Mesenchymal stem cell (in vitro differentiated cells and primary cell): ENCODE measurements at regions not wholly inside any gene's neighbourhood (a gene's known extent, or its start where the extent isn't known, plus 50 kb on each side); places are given as distances from the start of the nearest gene placed in this dataset.
A peak's percentile ranks its signal among the peaks of the same experiment; 100 is the strongest.

Source experiments
- DNase-seq: peaks from one replicate; pipeline ENCODE4 v3.0.0-alpha.2; 2013
- H2AFZ ChIP-seq: one replicate; pipeline ENCODE4 v1.6.1; 2013; ENCODE audit warnings: low read depth, mild to moderate bottlenecking, control low read depth, inconsistent platforms, low read length, moderate library complexity
- H2AK5ac ChIP-seq: 2 replicates; pipeline ENCODE4 v1.6.1; 2013; ENCODE audit warnings: low read length, moderate library complexity, mild to moderate bottlenecking, inconsistent platforms; ENCODE audit not compliant: severe bottlenecking
- H2BK120ac ChIP-seq: one replicate; pipeline ENCODE4 v1.6.1; 2013; ENCODE audit warnings: low read depth, mild to moderate bottlenecking, inconsistent platforms, low read length, moderate library complexity
- H2BK12ac ChIP-seq, 2 experiments: one replicate each; pipeline ENCODE4 v1.6.1; 2013; ENCODE audit warnings: inconsistent platforms in 2 of 2, low read length in 2 of 2, mild to moderate bottlenecking in 2 of 2, moderate library complexity in 2 of 2, control low read depth in 1 of 2
- H2BK15ac ChIP-seq: one replicate; pipeline ENCODE4 v1.6.1; 2013; ENCODE audit warnings: mild to moderate bottlenecking, low read depth, inconsistent platforms; ENCODE audit not compliant: poor library complexity, severe bottlenecking
- H2BK5ac ChIP-seq: 2 replicates; pipeline ENCODE4 v1.6.1; 2013; ENCODE audit warnings: low read depth, mild to moderate bottlenecking, low read length, control low read depth, inconsistent platforms; ENCODE audit not compliant: poor library complexity, severe bottlenecking
- H3K14ac ChIP-seq, 2 experiments: one replicate each; pipeline ENCODE4 v1.6.1; 2013; ENCODE audit warnings: inconsistent platforms in 2 of 2, low read length in 2 of 2, control low read depth in 1 of 2, mild to moderate bottlenecking in 1 of 2, moderate library complexity in 1 of 2
- H3K18ac ChIP-seq, 2 experiments: one replicate each; pipeline ENCODE4 v1.6.1; 2013; ENCODE audit warnings: inconsistent platforms in 2 of 2, low read length in 2 of 2, control low read depth in 1 of 2, low read depth in 1 of 2, mild to moderate bottlenecking in 1 of 2
- H3K23ac ChIP-seq, 2 experiments: one replicate each; pipeline ENCODE4 v1.6.1; 2013; ENCODE audit warnings: inconsistent platforms in 2 of 2, low read length in 2 of 2, mild to moderate bottlenecking in 2 of 2, moderate library complexity in 2 of 2, control low read depth in 1 of 2
- H3K27ac ChIP-seq: 2 replicates; pipeline ENCODE4 v1.5.1; 2013; ENCODE audit warnings: mild to moderate bottlenecking, moderate library complexity, low read length, control low read depth, inconsistent platforms; ENCODE audit not compliant: poor library complexity, severe bottlenecking
- H3K27me3 ChIP-seq, 2 experiments: 2 replicates each; pipeline versions ENCODE4 v1.6.1 to v1.7.0; 2013; ENCODE audit warnings: low read length in 2 of 2, mild to moderate bottlenecking in 2 of 2, moderate library complexity in 2 of 2, control low read depth in 1 of 2, inconsistent platforms in 1 of 2; ENCODE audit not compliant: control insufficient read depth in 1 of 2, insufficient read depth in 1 of 2
- H3K36me3 ChIP-seq, 2 experiments: 2 replicates each; pipeline versions ENCODE4 v1.6.1 to v1.7.0; 2013; ENCODE audit warnings: low read length in 2 of 2, control low read depth in 1 of 2, inconsistent platforms in 1 of 2, low read depth in 1 of 2, mild to moderate bottlenecking in 1 of 2; ENCODE audit not compliant: insufficient read depth in 2 of 2, control insufficient read depth in 1 of 2
- H3K4ac ChIP-seq, 2 experiments: one replicate each; pipeline ENCODE4 v1.6.1; 2013; ENCODE audit warnings: inconsistent platforms in 2 of 2, low read length in 2 of 2, mild to moderate bottlenecking in 2 of 2, moderate library complexity in 2 of 2, control low read depth in 1 of 2, low read depth in 1 of 2
- H3K4me1 ChIP-seq: 2 replicates; pipeline ENCODE4 v1.6.1; 2013; ENCODE audit warnings: low read depth, low read length, control low read depth; ENCODE audit not compliant: control insufficient read depth, insufficient read depth
- H3K4me2 ChIP-seq: 2 replicates; pipeline ENCODE4 v1.6.1; 2013; ENCODE audit warnings: low read length, mild to moderate bottlenecking, inconsistent platforms; ENCODE audit not compliant: poor library complexity, severe bottlenecking
- H3K4me3 ChIP-seq, 2 experiments: 2 replicates each; pipeline versions ENCODE4 v1.5.1 to v1.7.0; 2013; ENCODE audit warnings: low read length in 2 of 2, mild to moderate bottlenecking in 2 of 2, control low read depth in 1 of 2, low read depth in 1 of 2; ENCODE audit not compliant: insufficient read depth in 1 of 2
- H3K79me1 ChIP-seq: replicated peaks from 2 replicates; pipeline ENCODE4 v1.6.1; 2013; ENCODE audit warnings: mild to moderate bottlenecking, control low read depth, low read length, inconsistent platforms; ENCODE audit not compliant: poor library complexity, severe bottlenecking
- H3K9ac ChIP-seq: 2 replicates; pipeline ENCODE4 v1.7.0; 2013; ENCODE audit warnings: mild to moderate bottlenecking, low read length, moderate library complexity
- H3K9me3 ChIP-seq: 2 replicates; pipeline ENCODE4 v1.7.0; 2013; ENCODE audit warnings: mild to moderate bottlenecking, low read length; ENCODE audit not compliant: control insufficient read depth
- H4K8ac ChIP-seq: one replicate; pipeline ENCODE4 v1.6.1; 2013; ENCODE audit warnings: inconsistent platforms, mild to moderate bottlenecking, low read length, moderate library complexity
- H4K91ac ChIP-seq: one replicate; pipeline ENCODE4 v1.6.1; 2013; ENCODE audit warnings: mild to moderate bottlenecking, low read length, inconsistent platforms
- WGBS: methylation state at CpG from one replicate; pipeline ENCODE4 v1.1.7; 2013; ENCODE audit warnings: mixed read lengths; 5-methylcytosine and 5-hydroxymethylcytosine counted together

DNA sequence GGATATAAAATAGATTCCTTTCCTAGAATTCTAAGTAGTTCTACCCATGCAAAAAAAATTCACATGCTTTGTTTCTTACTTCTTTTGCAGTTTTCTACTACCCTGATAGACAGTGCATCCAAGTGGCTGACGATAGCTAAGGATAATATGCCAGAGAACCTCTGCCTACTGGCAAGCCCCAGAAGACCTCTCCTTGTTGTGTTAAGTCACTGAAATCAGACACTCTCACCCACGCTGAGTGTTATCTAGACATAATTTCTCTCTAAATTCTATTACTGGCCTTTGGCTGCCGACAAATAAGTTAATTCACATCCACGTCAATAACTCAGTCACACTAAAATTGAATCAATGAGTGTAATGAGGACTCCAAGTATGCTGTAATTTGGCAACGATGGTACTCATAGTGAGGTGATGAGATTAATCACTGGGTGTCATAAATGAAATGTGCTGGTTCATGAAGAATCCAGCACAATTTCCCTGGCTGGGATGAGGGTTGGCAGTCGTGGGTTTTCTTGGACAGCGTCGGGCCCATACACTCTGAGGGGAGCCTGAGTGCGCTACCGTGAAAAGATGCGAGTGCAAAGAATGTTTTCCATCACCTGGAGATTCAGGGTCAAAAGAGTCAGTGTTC, 354.8 kb upstream of the TMEM132C start:
- Histone ChIP-seq H2BK12ac (no peak overlapping the region), H3K4me3 (no peak overlapping the region), H2BK5ac (no peak overlapping the region), H3K27me3 (no peaks in the 10 kb centered on the region), H3K79me1 (no peaks in the 10 kb centered on the region), H3K27ac (no peak overlapping the region), H3K4me2 (no peak overlapping the region), H3K9me3 (no peaks in the 10 kb centered on the region), H3K4ac (no peak overlapping the region), H3K9ac (no peak overlapping the region), H3K36me3 (no peaks in the 10 kb centered on the region), H3K23ac (no peak overlapping the region), H2AK5ac (no peak overlapping the region), H3K4me1 (no peaks in the 10 kb centered on the region), H2BK15ac (no peak overlapping the region), H2BK120ac (no peak overlapping the region), H2AFZ (no peak overlapping the region), H4K8ac (no peak overlapping the region), H3K14ac (no peak overlapping the region), H3K18ac (no peak overlapping the region), H4K91ac (no peak overlapping the region)
- DNase-seq = no peak
- WGBS = 82% methylated on average over 9 of the region's 11 CpGs

DNA sequence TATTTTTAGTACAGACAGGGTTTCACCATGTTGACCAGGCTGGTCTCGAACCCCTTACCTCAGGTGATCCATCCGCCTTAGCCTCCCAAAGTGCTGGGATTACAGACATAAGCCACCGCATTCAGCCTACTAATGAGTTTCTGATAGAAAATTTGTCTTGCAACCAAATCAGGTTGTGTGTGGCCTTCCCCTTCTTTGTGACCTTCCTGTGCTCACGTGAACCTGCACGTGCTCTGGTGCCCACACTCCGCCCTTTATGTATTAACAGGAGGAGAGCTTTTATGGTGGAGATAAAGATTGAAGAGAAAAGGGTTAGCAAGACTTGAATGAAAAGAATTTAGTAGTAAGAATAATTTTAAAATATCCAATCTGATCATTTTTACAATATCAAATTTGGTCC, 343.5 kb upstream of the TMEM132C start:
- Histone ChIP-seq H3K9me3 (no peaks in the 10 kb centered on the region), H2AK5ac (no peak overlapping the region), H3K36me3 (no peaks in the 10 kb centered on the region), H3K4me2 (no peak overlapping the region), H4K8ac (no peak overlapping the region), H3K4ac (no peak overlapping the region), H2BK15ac (no peak overlapping the region), H3K23ac (no peak overlapping the region), H2BK12ac (no peak overlapping the region), H2BK120ac (no peak overlapping the region), H3K27me3 (no peaks in the 10 kb centered on the region), H2BK5ac (no peak overlapping the region), H3K4me3 (no peak overlapping the region), H4K91ac (no peak overlapping the region), H2AFZ (no peak overlapping the region), H3K27ac (no peak overlapping the region), H3K4me1 (no peaks in the 10 kb centered on the region), H3K18ac (no peak overlapping the region), H3K9ac (no peak overlapping the region), H3K79me1 (no peaks in the 10 kb centered on the region), H3K14ac (no peak overlapping the region)
- 95% methylated on average over 4 of the region's 6 CpGs for WGBS
- no peak for DNase-seq

DNA sequence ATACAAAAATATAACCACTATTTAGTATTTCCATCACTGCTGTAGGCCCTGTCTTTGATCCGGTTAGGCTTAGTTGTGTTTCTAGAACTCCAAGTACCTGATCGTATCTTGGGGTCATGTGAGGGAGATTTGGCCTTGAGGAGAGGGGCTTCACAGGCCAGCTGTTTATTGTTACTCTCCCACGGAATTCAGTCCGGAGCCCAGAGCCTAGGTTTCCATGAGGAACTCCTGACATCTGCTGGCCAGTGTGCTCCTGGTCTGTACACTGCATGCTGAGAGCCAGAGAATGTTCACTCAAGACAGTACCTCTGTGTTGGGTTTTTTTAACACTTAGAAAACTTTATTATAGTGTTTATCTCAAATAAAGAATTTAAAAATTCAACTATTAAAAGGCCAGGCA, 341.0 kb upstream of the TMEM132C start:
- Histone ChIP-seq H2BK12ac (no peak overlapping the region), H3K4me3 (no peak overlapping the region), H4K91ac (no peak overlapping the region), H3K27me3 (no peaks in the 10 kb centered on the region), H3K18ac (no peak overlapping the region), H2BK120ac (no peak overlapping the region), H3K4me1 (peaks cover 6% of the 10 kb centered on the region), H3K9ac (peak overlapping the region; percentile 62), H2BK15ac (no peak overlapping the region), H2AK5ac (no peak overlapping the region), H3K4ac (no peak overlapping the region), H3K27ac (no peak overlapping the region), H3K36me3 (no peaks in the 10 kb centered on the region), H4K8ac (no peak overlapping the region), H3K4me2 (no peak overlapping the region), H2BK5ac (no peak overlapping the region), H2AFZ (no peak overlapping the region), H3K9me3 (no peaks in the 10 kb centered on the region), H3K14ac (no peak overlapping the region), H3K79me1 (no peaks in the 10 kb centered on the region), H3K23ac (no peak overlapping the region)
- 31% methylated on average over 4 of the region's 4 CpGs for WGBS
- DNase-seq = peak; percentile 36

DNA sequence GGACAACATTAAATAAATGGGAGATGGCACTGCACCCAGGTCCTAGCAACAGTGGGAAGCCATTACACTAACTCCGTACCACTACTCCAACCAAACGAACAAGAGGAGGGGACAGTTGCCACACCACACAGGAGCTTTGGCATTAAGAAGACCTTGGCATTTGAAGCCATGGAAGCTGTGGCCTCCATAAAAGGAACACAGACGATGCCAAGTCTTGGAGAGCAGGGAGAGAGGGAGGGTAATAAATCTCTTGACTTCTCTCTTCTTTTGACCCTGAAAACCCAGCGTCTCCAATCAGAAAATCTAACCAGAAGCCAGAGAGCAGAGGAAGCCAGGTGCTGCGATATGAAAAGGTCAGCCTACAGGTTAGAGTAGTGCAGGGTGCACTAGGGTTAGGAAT, 338.8 kb upstream of the TMEM132C start:
- WGBS = no CpG with 5 or more reads among the region's 5 CpGs
- Histone ChIP-seq H3K4me3 (no peak overlapping the region), H2AFZ (no peak overlapping the region), H3K23ac (no peak overlapping the region), H3K4ac (no peak overlapping the region), H2BK120ac (no peak overlapping the region), H3K79me1 (no peaks in the 10 kb centered on the region), H2AK5ac (no peak overlapping the region), H2BK5ac (no peak overlapping the region), H2BK12ac (no peak overlapping the region), H4K8ac (no peak overlapping the region), H3K4me1 (peaks cover 6% of the 10 kb centered on the region), H3K18ac (no peak overlapping the region), H3K27me3 (no peaks in the 10 kb centered on the region), H3K14ac (no peak overlapping the region), H2BK15ac (no peak overlapping the region), H3K27ac (no peak overlapping the region), H3K36me3 (no peaks in the 10 kb centered on the region), H3K4me2 (no peak overlapping the region), H3K9me3 (no peaks in the 10 kb centered on the region), H3K9ac (no peak overlapping the region), H4K91ac (no peak overlapping the region)
- no peak for DNase-seq
